T1000 (cell line): ENCODE measurements at regions not wholly inside any gene's neighbourhood (a gene's known extent, or its start where the extent isn't known, plus 50 kb on each side); places are given as distances from the start of the nearest gene placed in this dataset.
A peak's percentile ranks its signal among the peaks of the same experiment; 100 is the strongest.
"Not testable (repeated sequence)": the region's sequence is repeated elsewhere in the genome, so short reads cannot be mapped to it uniquely, and the experiment has no call there.

Source experiments
- DNase-seq: peaks from one replicate; lab custom pipeline; 2025; ENCODE audit warnings: mixed read lengths; lab: John Stamatoyannopoulos, UW

GRCh38 chr20:53891306-53891894 lies 179.0 kb downstream of the BCAS1 start:
- no peak for DNase-seq

- no peak for DNase-seq
These were observed 179.7 kb downstream of the BCAS1 start for GRCh38 chr20:53890443-53891305.

- DNase-seq: no peak
These were observed 180.8 kb downstream of the BCAS1 start for GRCh38 chr20:53889411-53890148.

- DNase-seq: no peak
These were observed 181.4 kb downstream of the BCAS1 start for GRCh38 chr20:53888951-53889350.

- DNase-seq: no peak
These were observed 181.9 kb downstream of the BCAS1 start for GRCh38 chr20:53888510-53888909.

- no peak for DNase-seq
These were observed 182.4 kb downstream of the BCAS1 start for GRCh38 chr20:53887973-53888372.

- DNase-seq: no peak
These were observed 185.4 kb downstream of the BCAS1 start for GRCh38 chr20:53884859-53885541.

GRCh38 chr20:53883098-53883911 lies 187.1 kb downstream of the BCAS1 start:
- peak; percentile 78 for DNase-seq

- not testable (repeated sequence) for DNase-seq
These were observed 187.9 kb downstream of the BCAS1 start for GRCh38 chr20:53882438-53882986.

GRCh38 chr20:53881362-53881761 lies 189.0 kb downstream of the BCAS1 start:
- DNase-seq: no peak

GRCh38 chr20:53880108-53880641 lies 190.2 kb downstream of the BCAS1 start:
- DNase-seq: no peak

- no peak for DNase-seq
These were observed 191.2 kb downstream of the BCAS1 start for GRCh38 chr20:53879048-53879684.

GRCh38 chr20:53878262-53879047 lies 191.9 kb downstream of the BCAS1 start:
- no peak for DNase-seq

GRCh38 chr20:53876956-53877355 lies 193.4 kb downstream of the BCAS1 start:
- no peak for DNase-seq

GRCh38 chr20:53876470-53876869 lies 193.9 kb downstream of the BCAS1 start:
- DNase-seq: no peak

GRCh38 chr20:53875452-53875851 lies 194.9 kb downstream of the BCAS1 start:
- DNase-seq: no peak

- DNase-seq: no peak
These were observed 195.7 kb downstream of the BCAS1 start for GRCh38 chr20:53874706-53875105.

- no peak for DNase-seq
These were observed 196.3 kb downstream of the BCAS1 start for GRCh38 chr20:53874104-53874503.

- no peak for DNase-seq
These were observed 197.2 kb downstream of the BCAS1 start for GRCh38 chr20:53873230-53873604.
